Stimulated activated CD8-positive, alpha-beta memory T cell treated with anti-CD3 and anti-CD28 coated beads, Interleukin-4, amount 100 ng/mL, for 1 hour (primary cell): ENCODE measurements at regions not wholly inside any gene's neighbourhood (a gene's known extent, or its start where the extent isn't known, plus 50 kb on each side); places are given as distances from the start of the nearest gene placed in this dataset.
"Not testable (repeated sequence)": the region's sequence is repeated elsewhere in the genome, so short reads cannot be mapped to it uniquely, and the experiment has no call there.

Experiments used
- DNase-seq, 2 donors: peaks; one replicate each; pipeline ENCODE4 v3.0.0-alpha.2; 2020; ENCODE audit warnings: low read depth in 2 of 2, low spot score in 1 of 2

DNA sequence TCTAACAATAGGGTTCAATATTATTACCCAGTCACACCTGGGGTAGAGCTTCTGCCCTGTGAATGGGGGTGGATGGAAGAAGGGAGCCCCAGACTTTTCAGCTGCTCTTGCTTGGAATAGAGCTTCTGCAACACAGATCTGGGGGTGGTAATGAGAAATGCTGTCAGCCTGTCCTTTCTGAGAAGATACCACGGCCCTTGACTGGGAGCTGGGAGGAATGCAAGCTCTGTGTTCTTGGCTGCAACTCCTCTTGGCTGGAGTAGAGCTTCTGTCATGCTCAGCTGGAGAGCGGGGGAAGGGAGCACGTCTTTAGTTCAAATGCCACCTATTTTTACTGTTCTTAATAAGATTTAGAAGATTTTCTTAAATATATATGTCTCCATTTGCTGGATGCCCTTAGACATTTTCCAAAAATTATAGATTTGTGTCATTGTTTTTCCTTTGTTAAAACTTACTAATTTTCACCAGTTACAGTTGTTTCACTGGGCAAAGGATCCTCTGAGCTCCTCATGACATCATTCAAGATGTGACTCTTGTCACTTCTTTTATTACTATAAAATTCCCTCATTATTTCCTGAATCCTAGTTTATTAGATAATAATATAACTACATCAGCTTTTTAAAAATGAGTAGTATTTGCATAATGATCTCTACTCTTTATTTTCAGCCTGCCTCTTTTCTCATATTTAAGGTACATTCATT lies 180.0 kb upstream of the TGFBR2 start:
- no peak for DNase-seq

GRCh38 chr3:30428251-30428650 lies 178.2 kb upstream of the TGFBR2 start:
- DNase-seq: no peak

DNA sequence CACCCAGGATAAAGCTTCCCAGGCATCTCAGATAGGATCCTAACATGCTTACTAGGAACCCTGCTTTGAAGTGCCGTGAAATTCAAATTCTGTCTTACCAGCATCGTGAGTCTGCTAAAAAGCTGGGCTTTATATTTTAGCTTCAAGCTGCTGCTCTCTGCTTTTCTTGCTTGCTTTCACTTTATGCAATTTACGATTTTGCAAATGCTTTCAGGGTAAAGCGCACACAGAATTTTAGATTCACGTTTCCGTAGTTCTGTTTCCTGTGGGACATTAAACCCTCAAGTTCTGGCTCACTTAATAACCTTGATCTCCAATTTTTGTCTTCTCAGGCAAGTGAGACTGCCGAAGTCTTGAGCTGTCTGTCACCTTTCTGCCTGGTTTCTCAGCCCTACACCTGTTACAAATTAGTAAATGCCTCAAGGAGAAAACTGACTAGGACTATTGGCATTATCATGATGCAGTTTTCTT lies 170.5 kb upstream of the TGFBR2 start:
- no peak for DNase-seq

- no peak for DNase-seq
Measured at GRCh38 chr3:30437171-30437601, 169.2 kb upstream of the TGFBR2 start.

- DNase-seq: no peak
Measured at GRCh38 chr3:30438126-30438525, 168.3 kb upstream of the TGFBR2 start.

- DNase-seq: no peak
Measured at GRCh38 chr3:30439451-30440053, 166.8 kb upstream of the TGFBR2 start.

DNA sequence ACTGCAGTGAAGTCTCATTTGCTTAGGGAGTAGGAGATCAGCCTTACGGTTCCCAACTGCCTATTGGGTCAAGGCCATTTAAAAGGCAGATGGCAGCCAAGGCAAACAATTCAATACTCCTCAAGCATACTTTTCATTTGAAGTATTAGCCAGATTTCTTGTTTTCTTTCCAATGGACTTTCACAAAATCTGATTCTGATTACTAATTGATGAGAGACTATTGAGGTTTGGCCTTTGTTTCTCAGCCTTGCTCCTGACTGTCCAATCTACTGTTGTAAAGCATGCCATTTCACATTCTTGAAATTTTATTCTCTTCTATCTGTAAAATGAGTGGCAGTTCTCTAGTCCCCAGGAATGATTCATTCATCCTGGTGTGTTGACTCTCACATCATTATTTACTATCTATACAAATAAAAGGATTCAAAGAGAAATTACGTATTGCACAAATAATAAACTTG lies 166.2 kb upstream of the TGFBR2 start:
- no peak for DNase-seq

DNA sequence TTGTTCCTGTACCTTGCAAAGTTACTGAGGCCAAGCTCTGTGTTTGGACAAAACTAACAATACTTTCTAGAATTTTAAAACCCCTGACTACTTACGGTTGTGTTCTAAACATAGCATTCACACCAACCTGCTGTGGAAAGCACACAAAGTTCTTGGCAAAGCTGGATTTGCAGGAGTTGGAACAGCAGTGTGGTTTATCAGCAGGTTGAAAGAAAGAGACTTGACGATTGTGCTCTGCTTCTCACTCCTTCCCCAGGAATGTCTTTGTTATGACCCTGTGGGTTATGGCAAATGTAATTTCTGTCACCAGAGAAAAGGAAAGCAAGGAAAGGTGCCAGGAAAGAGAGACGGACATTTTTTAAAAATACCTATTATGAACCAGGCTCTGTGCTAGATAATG lies 165.5 kb upstream of the TGFBR2 start:
- no peak for DNase-seq

DNA sequence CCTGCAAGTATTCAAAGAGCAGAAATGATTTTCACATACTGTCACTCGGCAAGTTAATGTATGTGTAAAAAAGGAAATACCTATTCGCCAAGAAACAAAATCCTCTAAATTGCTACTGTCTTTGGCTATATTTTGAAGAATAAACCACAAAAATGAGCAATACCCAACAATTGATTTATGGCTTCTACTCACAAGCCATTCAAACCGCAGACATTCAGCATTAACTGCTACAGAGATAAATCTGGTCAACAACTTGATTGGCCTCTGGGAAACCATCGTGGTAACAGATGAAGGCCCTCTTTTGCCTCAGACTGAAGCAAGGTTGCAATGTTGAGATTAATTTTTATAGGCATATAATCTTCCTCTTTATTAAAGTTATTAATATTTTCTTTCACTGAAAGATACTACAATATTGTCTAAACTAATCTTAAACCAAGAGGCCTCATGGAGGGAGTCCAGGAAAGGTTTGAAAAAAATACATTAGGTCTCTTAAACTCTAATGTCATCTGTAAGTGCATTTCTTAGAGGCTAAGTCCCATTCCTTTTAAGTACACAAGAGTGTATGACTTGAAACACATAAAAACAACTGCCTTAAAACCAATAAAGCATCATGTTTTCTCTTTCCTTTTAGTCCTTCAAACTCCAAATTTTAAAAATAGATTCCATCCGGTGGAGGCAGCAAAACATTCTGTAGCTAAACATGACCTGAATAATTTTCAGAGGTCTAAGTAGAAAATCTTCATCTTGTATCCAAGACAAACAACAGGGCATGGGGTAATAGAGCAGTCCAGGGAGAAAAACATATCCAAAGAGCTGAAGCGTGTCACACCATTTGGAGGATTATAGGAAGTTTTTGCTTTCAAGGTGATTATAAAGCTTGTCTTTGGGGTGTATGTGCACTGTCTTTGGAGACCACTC lies 162.4 kb upstream of the TGFBR2 start:
- DNase-seq: no peak

- DNase-seq: no peak
Measured at GRCh38 chr3:30448450-30449289, 157.7 kb upstream of the TGFBR2 start.

- DNase-seq: no peak
Measured at GRCh38 chr3:30449290-30449632, 157.1 kb upstream of the TGFBR2 start.

GRCh38 chr3:30452446-30452845 lies 154.0 kb upstream of the TGFBR2 start:
- no peak for DNase-seq

DNA sequence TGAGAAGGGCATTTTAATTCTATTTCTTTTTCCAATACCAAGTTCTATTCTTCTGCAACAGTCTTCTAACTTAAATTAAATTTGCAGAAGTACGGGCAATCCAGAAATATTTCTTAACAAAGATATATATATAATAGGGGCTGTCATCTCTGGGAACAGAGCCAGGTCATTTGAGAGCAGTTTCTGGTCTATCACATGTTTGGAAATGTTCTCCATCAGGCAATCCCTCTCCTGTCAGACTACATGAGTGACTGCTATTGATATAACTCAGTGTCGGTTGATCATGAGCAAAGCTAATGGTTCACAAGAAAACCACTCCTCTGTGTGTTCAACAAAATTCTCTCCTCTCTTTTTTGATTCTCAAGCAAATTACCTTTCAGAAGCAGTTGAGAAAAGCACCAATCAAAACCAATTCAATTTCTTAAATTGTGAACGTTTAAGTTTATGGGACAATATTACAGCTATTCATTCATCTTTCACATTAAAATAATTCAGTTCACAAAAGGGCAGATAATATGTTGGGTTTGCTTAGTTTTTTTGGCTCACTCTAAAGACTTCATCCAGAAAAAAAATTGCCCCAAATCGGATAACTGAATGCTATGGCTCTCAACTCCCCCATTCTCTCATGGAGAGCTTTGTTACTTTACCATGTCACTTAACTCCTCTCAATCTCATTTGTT lies 152.9 kb upstream of the TGFBR2 start:
- DNase-seq: no peak

DNA sequence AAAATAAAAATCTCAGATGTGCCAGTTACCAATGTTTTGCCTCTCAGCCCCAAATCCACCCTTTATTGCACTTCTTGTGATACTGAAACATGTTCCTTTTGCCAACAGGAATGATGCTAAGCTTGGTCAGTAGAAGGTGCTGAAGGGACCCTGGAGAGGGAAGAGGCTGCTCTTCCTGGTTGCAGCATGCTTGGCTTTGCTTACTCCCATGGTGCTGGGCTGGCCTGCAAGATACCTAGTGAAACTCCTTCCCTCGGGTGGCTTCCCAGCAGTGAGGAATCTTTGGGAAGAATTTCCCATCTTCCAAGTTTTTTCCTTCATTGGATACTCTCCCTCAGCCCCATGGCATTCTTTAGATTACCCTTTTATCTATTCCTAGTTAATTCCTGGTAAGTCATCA lies 151.8 kb upstream of the TGFBR2 start:
- DNase-seq: no peak

DNA sequence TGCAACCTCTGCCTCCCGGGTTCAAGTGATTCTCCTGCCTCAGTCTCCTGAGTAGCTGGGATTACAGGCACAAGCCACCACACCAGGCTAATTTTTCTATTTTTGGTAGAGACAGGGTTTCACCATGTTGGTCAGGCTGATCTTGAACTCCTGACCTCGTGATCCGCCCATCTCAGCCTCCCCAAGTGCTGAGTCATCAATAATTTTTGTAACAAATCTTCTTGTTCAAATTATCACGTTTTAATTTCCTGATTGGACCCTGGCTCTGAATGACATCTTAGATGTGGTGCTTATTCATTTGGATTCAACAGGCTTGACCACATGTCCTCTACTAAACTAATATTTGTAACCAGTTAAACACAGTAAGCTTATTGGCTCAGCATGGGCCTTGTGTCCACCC lies 151.3 kb upstream of the TGFBR2 start:
- DNase-seq: not testable (repeated sequence)

DNA sequence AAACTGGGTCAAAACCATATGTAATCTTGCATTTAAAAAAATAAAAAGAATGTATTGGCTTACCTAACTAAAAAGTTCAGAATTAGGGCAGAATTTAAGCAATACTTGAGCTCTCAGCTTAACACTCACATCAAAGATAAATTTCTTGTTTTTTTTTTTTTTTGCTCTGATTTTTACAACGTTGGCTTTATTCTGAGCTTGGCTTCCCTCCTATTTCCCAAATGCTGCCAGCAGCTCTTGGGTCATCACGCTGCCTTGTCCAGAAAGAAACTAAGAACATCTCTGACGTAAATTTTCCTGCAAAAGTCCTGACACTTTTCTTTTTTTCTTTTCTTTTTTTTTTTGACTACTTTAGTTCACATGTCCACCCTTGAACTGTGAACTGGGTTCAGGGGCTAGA lies 150.6 kb upstream of the TGFBR2 start:
- no peak for DNase-seq

- no peak for DNase-seq
Measured at GRCh38 chr3:30456264-30456663, 150.1 kb upstream of the TGFBR2 start.

- no peak for DNase-seq
Measured at GRCh38 chr3:30457081-30457480, 149.3 kb upstream of the TGFBR2 start.

- no peak for DNase-seq
Measured at GRCh38 chr3:30457726-30458125, 148.7 kb upstream of the TGFBR2 start.

DNA sequence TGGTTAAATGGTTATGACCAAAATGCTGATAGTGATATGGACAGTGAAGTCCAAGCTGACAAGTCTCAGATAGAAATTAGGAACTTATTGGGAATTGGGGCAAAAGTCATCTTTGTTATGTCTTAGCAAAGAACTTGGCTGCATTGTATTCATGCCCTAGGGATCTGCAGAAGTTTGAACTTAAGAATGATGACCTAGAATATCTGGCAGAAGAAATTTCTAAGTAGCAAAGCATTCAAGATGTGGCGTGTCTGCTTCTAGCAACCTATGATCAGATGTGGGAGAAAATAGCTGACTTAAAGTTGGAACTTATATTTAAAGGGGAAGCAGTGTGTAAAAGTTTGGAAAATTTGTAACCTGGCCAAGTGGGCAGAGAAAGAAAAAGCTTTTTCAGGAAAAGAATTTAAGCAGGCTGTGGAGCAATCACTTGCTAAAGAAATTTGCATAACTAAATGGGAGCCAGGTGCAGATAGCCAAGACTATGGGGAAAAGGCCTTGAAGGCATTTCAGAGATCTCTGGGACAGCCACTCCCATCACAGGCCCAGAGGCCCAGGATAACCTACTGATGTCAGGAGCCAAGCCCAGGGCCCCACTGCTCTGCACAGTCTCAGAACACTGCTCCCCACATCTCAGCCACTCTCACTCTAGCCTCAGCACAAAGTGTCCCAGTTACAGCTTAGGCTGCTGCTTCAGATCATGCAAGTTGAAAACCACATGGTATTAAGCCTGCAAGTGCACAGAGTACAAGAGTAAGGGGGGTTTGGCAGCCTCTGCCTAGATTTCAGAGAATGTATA lies 147.8 kb upstream of the TGFBR2 start:
- DNase-seq: no peak
